Activated B cell treated with CpG ODN at 0.5 μM for 24 hours (primary cell): ENCODE measurements at regions not wholly inside any gene's neighbourhood (a gene's known extent, or its start where the extent isn't known, plus 50 kb on each side); places are given as distances from the start of the nearest gene placed in this dataset.

Source experiments
- ATAC-seq: fragments of 200-7000 bp; cut with Tn5 transposase; one replicate; pipeline ENCODE4 v1.10.0; 2021; ENCODE audit warnings: low read depth, mild to moderate bottlenecking, moderate library complexity
- CTCF ChIA-PET: fragments of 350-600 bp; sonication (Branson Sonifier 250); formaldehyde crosslinking; loops from one replicate; lab custom pipeline; 2021; ENCODE audit warnings: antibody characterized with exemption; lab: Charles Lee
- POLR2A ChIA-PET: fragments of 350-600 bp; sonication (Branson Sonifier 250); formaldehyde crosslinking; loops from one replicate; lab custom pipeline; 2021; ENCODE audit warnings: antibody characterized with exemption; lab: Charles Lee
- DNase-seq: peaks from one replicate; pipeline ENCODE4 v3.0.0; 2022
- H3K27ac Mint-ChIP-seq: one replicate; pipeline ENCODE4 v1.8.0; 2020; ENCODE audit warnings: mixed read lengths
- H3K27me3 Mint-ChIP-seq: one replicate; pipeline ENCODE4 v1.8.0; 2021; ENCODE audit warnings: mixed read lengths
- H3K36me3 Mint-ChIP-seq: one replicate; pipeline ENCODE4 v1.8.0; 2021; ENCODE audit warnings: low read depth, mixed read lengths
- H3K4me1 Mint-ChIP-seq: one replicate; pipeline ENCODE4 v1.8.0; 2021; ENCODE audit warnings: mixed read lengths
- H3K4me3 Mint-ChIP-seq: one replicate; pipeline ENCODE4 v1.8.0; 2020; ENCODE audit warnings: mild to moderate bottlenecking, mixed read lengths
- H3K9me3 Mint-ChIP-seq: one replicate; pipeline ENCODE4 v1.8.0; 2020; ENCODE audit warnings: mixed read lengths
- CTCF ChIP-seq: fragments of 200-600 bp; IDR thresholded peaks from one replicate; pipeline ENCODE4 v1.8.0; 2022; ENCODE audit warnings: antibody characterized with exemption, mild to moderate bottlenecking
- intact Hi-C: fragments of 100-400 bp; cut with micrococcal nuclease; formaldehyde crosslinking; loops from one replicate; pipeline ENCODE4 v1.15.1; 2024

GRCh38 chr7:157482025-157482424 is 145.2 kb downstream of the DNAJB6 start:
- Mint-ChIP-seq H3K4me3 (no peak overlapping the region), H3K27me3 (peaks cover 2% of the 10 kb centered on the region), H3K4me1 (no peaks in the 10 kb centered on the region), H3K9me3 (no peaks in the 10 kb centered on the region), H3K36me3 (no peaks in the 10 kb centered on the region), H3K27ac (no peak overlapping the region)
- DNase-seq, result no peak
- CTCF ChIA-PET, result no interaction called here
- TF ChIP-seq CTCF, result no peak
- POLR2A ChIA-PET, result no interaction called here
- ATAC-seq, result no peak
- intact Hi-C loops, result no loop called here

GRCh38 chr7:157482517-157483087 is 145.8 kb downstream of the DNAJB6 start:
- no peaks in the 10 kb centered on the region for H3K36me3 Mint-ChIP-seq

GRCh38 chr7:157483515-157483914 is 146.7 kb downstream of the DNAJB6 start:
- ChIA-PET POLR2A (no interaction called here), CTCF (no interaction called here)
- Mint-ChIP-seq H3K27ac (no peak overlapping the region), H3K4me1 (no peaks in the 10 kb centered on the region), H3K4me3 (no peak overlapping the region), H3K36me3 (no peaks in the 10 kb centered on the region), H3K27me3 (no peaks in the 10 kb centered on the region), H3K9me3 (no peaks in the 10 kb centered on the region)
- intact Hi-C loops, result no loop called here
- DNase-seq (no peak), ATAC-seq (no peak)
- no peak for TF ChIP-seq CTCF

More at GRCh38 chr7:157482517-157483087, 145.8 kb downstream of the DNAJB6 start:
- no peaks in the 10 kb centered on the region for H3K4me1 Mint-ChIP-seq
- ChIA-PET CTCF (no interaction called here), POLR2A (no interaction called here)
- DNase-seq (no peak), ATAC-seq (no peak)
- no peaks in the 10 kb centered on the region for H3K27me3 Mint-ChIP-seq
- no peak overlapping the region for H3K27ac Mint-ChIP-seq
- H3K9me3 Mint-ChIP-seq, result no peaks in the 10 kb centered on the region
- TF ChIP-seq CTCF, result no peak
- intact Hi-C loops, result no loop called here
- H3K4me3 Mint-ChIP-seq, result no peak overlapping the region

GRCh38 chr7:157483971-157484410 is 147.2 kb downstream of the DNAJB6 start:
- no peaks in the 10 kb centered on the region for H3K36me3 Mint-ChIP-seq
- no peak overlapping the region for H3K27ac Mint-ChIP-seq
- TF ChIP-seq CTCF, result no peak
- POLR2A ChIA-PET, result no interaction called here
- H3K9me3 Mint-ChIP-seq, result no peaks in the 10 kb centered on the region
- no peak overlapping the region for H3K4me3 Mint-ChIP-seq
- ATAC-seq (no peak), DNase-seq (no peak)
- intact Hi-C loops, result no loop called here
- no peaks in the 10 kb centered on the region for H3K27me3 Mint-ChIP-seq
- no peaks in the 10 kb centered on the region for H3K4me1 Mint-ChIP-seq
- CTCF ChIA-PET, result no interaction called here

GRCh38 chr7:157484411-157485081 is 147.7 kb downstream of the DNAJB6 start:
- intact Hi-C loops, result no loop called here
- DNase-seq (no peak), ATAC-seq (no peak)
- H3K27me3 Mint-ChIP-seq, result no peaks in the 10 kb centered on the region
- H3K27ac Mint-ChIP-seq, result no peak overlapping the region
- no peak for TF ChIP-seq CTCF
- no peaks in the 10 kb centered on the region for H3K4me1 Mint-ChIP-seq
- no peaks in the 10 kb centered on the region for H3K36me3 Mint-ChIP-seq
- no peak overlapping the region for H3K4me3 Mint-ChIP-seq
- ChIA-PET CTCF (no interaction called here), POLR2A (no interaction called here)
- H3K9me3 Mint-ChIP-seq, result no peaks in the 10 kb centered on the region
